DND-41 (cell line): ENCODE measurements at regions not wholly inside any gene's neighbourhood (a gene's known extent, or its start where the extent isn't known, plus 50 kb on each side); places are given as distances from the start of the nearest gene placed in this dataset.

Experiments used
- CTCF ChIP-seq: IDR thresholded peaks from 2 replicates; pipeline ENCODE4 v1.5.1; 2012; ENCODE audit warnings: borderline replicate concordance, low read length, moderate library complexity, mild to moderate bottlenecking; ENCODE audit not compliant: poor library complexity, severe bottlenecking; ENCODE audit errors: extremely low read depth
- EZH2 ChIP-seq: IDR thresholded peaks from 3 replicates; pipeline ENCODE4 v1.6.1; 2012; ENCODE audit warnings: borderline replicate concordance, low read depth, mild to moderate bottlenecking, moderate library complexity, low read length, inconsistent platforms; ENCODE audit not compliant: severe bottlenecking

DNA sequence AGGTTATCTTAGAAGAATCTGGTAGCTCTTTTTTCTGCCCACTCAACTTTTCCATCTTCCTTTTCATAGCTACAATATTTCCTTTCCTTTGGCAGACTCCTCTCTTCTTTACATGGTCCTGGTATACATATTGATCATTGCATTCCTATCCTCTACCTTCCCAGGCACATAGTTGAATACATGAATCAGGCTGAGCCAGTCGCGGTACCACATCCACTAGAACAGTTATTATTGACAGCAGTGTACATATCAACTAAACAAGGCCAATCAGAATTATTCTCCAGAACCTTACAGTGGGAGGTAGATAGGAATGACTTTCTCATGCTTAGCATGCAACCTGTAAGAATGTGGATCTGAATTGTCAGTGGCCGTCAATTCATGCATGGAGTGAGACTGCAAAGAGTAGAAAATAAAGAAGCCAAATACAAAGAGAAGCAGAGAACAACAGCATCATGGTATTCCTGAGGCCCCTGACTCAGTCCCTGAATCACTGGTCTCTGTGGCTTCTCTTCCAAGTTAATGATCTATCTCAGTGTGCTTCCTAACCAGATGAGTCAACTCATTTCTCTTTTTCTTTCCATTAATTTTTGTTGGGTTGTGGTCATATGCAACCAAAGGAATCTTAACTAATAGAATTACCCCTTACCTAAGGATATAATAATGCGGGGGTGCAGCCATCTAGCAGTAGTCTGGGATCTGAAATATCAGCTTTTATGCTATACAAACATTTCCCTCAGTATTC lies 60.9 kb upstream of the DCBLD2 start:
- TF ChIP-seq CTCF (no peak), EZH2 (no peak)
